ENCODE measurements at regions not wholly inside any gene's neighbourhood (a gene's known extent, or its start where the extent isn't known, plus 50 kb on each side); places are given as distances from the start of the nearest gene placed in this dataset.

DNA sequence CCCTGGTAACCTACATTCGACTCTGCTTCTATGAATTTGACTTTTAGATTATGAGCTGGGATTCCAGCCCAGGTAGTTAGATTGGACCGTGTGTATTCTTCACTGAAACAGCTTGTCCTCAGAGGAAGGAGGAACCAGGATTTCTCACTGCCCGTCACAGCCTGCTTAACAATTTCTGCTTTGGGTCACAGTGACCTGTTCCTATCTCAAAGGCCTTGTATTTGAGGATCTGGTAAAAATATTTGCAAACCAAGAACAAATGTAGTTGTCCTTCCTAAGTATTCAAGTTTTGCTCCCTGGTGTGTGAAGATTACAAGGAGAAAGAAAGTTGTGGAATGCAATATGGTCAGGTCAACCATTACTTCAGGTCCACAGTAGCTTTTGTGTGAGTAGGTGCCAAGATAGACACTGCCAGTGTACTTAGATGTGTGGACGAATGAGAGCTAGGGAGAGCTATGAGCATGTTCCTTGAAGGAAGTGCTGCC, 55.1 kb downstream of the KIF4B start:
- DNase-seq: no peak

DNA sequence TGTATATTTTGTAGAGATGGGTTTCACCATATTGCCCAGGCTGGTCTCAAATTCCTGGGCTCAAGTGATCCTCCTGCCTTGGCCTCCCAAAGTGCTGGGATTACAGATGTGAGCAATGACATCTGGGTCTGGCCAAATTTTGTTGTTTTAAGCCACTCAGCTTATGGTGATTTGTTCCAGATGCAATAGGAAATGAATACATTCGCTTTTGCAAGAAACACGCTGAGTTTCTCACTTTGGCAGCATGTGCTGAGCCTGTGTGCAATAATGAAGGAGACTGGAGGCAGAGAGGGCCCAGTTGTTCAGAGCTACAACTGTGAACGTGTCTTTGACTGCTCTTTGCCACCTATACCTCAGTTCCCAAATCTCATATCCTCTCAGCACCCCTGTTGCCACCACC, 56.4 kb downstream of the KIF4B start:
- no peak for DNase-seq

DNA sequence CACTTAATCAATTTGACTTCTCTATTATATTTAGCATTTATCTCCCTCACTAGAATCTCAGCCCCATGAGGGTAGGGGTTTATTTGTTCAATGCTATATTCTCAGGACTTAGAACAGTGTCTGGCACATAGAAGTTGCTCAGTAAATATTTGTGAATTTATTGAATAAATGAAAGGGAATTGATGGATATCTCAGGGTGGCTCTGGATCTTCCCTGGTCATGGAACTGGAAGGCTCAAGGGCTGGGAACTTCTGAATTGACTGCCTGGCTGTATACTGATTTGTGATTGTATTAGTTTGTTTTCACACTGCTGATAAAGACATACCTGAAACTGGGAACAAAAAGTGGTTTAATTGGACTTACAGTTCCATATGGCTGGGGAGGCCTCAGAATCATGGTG, 57.2 kb downstream of the KIF4B start:
- no peak for DNase-seq

DNA sequence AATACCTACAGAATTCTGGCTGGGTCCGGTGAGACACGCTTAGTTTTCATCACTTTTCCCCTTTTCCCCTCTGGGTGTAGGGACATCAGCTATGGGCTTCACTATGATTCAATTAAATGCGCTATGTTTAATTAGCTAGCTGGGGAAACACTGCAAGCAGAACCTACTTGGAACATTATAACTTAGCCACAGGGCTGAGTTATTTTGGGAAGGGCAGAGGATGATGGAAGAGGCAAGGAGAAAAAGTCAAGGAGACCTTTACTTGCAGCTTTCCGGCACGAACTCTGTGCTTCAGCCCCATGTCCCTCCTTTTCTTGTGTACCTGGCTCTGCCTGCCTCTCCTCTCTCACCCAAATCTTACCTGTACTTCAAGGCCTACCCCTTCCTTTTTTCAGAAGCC, 62.8 kb downstream of the KIF4B start:
- DNase-seq: no peak

GRCh38 chr5:155079698-155080097, 66.1 kb downstream of the KIF4B start:
- DNase-seq: no peak

- peak; percentile 20 for DNase-seq
These were observed 67.2 kb downstream of the KIF4B start for GRCh38 chr5:155080721-155081120.

- no peak for DNase-seq
These were observed 68.1 kb downstream of the KIF4B start for GRCh38 chr5:155081618-155082017.

DNA sequence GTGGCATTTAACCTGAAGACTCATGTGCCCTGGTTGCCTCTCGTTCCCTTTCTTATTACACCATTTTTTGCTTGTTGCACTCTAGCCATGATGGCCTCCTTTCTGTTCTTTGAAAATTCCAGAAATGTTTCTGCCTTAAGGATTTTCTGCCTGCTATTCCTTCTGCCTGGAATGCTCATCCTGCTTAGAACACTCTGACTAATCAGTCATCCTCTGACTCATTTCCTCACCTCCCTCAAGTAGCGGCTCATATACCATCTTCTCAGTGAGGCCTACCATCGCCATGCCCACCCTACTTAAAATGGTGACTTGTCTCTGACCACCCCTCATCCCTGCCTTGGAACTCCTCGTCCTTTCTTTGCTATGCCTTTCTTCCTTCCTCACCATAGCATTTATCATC, 68.8 kb downstream of the KIF4B start:
- DNase-seq: no peak

- no peak for DNase-seq
These were observed 71.9 kb downstream of the KIF4B start for GRCh38 chr5:155085282-155085989.

GRCh38 chr5:155087036-155087435, 73.5 kb downstream of the KIF4B start:
- no peak for DNase-seq

DNA sequence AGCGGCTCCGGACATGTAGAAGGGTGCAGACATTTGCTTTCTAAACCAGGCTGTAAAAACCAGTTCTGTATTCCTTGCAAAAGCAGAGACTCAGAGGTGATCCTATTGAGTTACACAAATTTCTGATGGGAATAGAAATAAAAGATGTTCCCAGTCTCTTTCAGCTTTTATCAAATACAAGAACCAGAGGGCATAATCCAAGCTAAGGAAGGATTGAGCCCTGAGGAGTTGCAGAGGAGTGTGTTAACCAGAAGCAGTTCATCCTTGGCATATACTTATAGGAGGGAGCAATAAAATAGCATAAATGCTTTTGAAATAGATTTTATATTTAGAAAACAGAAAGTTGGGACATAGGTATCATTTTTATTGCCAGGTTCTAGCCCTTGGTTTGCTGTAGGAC, 75.3 kb downstream of the KIF4B start:
- no peak for DNase-seq

- no peak for DNase-seq
These were observed 76.1 kb downstream of the KIF4B start for GRCh38 chr5:155089643-155090042.

GRCh38 chr5:155091063-155091648, 77.6 kb downstream of the KIF4B start:
- DNase-seq: no peak

GRCh38 chr5:155091768-155092717, 78.5 kb downstream of the KIF4B start:
- DNase-seq: no peak

DNA sequence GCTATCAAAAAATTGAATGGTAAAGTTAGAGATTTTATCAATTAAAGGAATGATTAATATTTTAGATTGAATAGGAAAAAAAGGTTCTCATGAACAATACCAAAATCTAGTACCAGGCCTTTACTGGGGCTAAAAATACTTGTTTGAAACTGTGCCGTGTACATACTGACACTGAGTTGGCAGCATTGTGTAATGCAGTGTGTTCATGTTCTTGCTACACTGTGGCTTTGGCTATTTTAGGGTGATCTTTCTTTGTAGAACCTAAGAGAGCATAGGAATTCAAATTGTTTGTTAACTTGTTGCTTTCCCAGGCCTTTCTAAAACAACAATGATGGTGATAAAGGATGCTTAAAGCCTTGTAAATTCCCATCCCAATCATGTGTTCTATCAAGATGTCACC, 80.9 kb downstream of the KIF4B start:
- DNase-seq: no peak

- DNase-seq: no peak
These were observed 84.4 kb downstream of the KIF4B start for GRCh38 chr5:155097995-155098394.

- no peak for DNase-seq
These were observed 84.9 kb downstream of the KIF4B start for GRCh38 chr5:155098433-155098832.

GRCh38 chr5:155101697-155102096, 88.1 kb downstream of the KIF4B start:
- no peak for DNase-seq

- no peak for DNase-seq
These were observed 89.6 kb downstream of the KIF4B start for GRCh38 chr5:155103146-155103545.

GRCh38 chr5:155104441-155104840, 90.9 kb downstream of the KIF4B start:
- no peak for DNase-seq

GRCh38 chr5:155106221-155106620, 92.7 kb downstream of the KIF4B start:
- no peak for DNase-seq

DNA sequence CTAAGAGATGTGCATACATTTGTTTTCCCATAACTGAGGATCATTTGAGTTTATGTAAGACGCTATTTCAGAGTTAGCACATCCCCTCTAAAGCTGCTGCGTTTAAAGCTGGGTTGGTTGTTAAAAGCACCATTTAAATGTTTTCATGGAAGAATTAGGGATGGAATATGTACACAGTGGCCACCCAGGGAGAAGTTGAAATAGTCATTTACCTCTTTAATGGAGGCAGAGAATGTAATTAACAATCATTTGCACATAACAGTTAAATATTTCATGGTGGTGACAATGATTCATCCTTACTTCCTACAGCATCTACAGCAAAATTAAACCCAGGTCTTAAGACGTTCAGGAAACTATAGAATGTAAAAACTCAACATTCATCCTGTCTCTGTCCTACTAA, 100.3 kb downstream of the KIF4B start:
- no peak for DNase-seq

DNA sequence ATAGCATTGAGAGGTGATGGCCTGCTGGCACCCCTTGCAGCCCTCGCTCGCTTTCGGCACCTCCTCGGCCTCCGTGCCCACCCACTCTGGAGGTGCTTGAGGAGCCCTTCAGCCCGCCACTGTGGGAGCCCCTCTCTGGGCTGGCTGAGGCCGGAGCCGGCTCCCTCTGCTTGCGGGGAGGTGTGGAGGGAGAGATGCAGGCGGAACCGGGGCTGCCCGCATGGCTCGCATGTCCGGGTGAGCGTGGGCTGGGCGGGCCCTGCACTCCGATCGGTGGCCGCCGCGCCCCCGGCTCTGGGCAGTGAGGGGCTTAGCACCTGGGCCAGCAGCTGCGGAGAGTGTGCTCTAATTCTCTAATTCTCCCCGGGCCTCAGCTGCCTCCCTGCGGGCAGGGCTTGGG, 101.1 kb downstream of the KIF4B start:
- no peak for DNase-seq

Measured in left kidney (tissue), 1 donor.